ENCODE measurements at regions not wholly inside any gene's neighbourhood (a gene's known extent, or its start where the extent isn't known, plus 50 kb on each side); places are given as distances from the start of the nearest gene placed in this dataset.

GRCh38 chr1:8176279-8176678, 141.6 kb upstream of the SLC45A1 start:
- no peak for DNase-seq (ENCODE audit: low spot score)
- in situ Hi-C loops (cut with MboI; ENCODE audit: low sequenced_read_pairs, unreplicated experiment) = no loop called here
- no peak for TF ChIP-seq CTCF (IDR thresholded peaks at IDR 0.05; ENCODE audit: borderline replicate concordance, control extremely low read depth, extremely low read depth, insufficient read depth, missing control alignments)

GRCh38 chr1:8174807-8175206, 143.1 kb upstream of the SLC45A1 start:
- in situ Hi-C loops (cut with MboI; ENCODE audit: low sequenced_read_pairs, unreplicated experiment) = no loop called here
- DNase-seq (ENCODE audit: low spot score) = no peak

GRCh38 chr1:8171751-8172464, 145.8 kb upstream of the ERRFI1 start:
- in situ Hi-C loops (cut with MboI; ENCODE audit: low sequenced_read_pairs, unreplicated experiment) = no loop called here
- no peak for DNase-seq (ENCODE audit: low spot score)
- TF ChIP-seq CTCF (IDR thresholded peaks at IDR 0.05; ENCODE audit: borderline replicate concordance, control extremely low read depth, extremely low read depth, insufficient read depth, missing control alignments) = no peak

More at GRCh38 chr1:8174807-8175206, 143.1 kb upstream of the SLC45A1 start:
- TF ChIP-seq CTCF (IDR thresholded peaks at IDR 0.05; ENCODE audit: borderline replicate concordance, control extremely low read depth, extremely low read depth, insufficient read depth, missing control alignments) = no peak

GRCh38 chr1:8170059-8170835, 144.1 kb upstream of the ERRFI1 start:
- TF ChIP-seq CTCF (IDR thresholded peaks at IDR 0.05; ENCODE audit: borderline replicate concordance, control extremely low read depth, extremely low read depth, insufficient read depth, missing control alignments) = no peak
- DNase-seq (ENCODE audit: low spot score) = no peak
- in situ Hi-C loops (cut with MboI; ENCODE audit: low sequenced_read_pairs, unreplicated experiment) = no loop called here

- no peak for TF ChIP-seq CTCF (IDR thresholded peaks at IDR 0.05; ENCODE audit: borderline replicate concordance, control extremely low read depth, extremely low read depth, insufficient read depth, missing control alignments)
- in situ Hi-C loops (cut with MboI; ENCODE audit: low sequenced_read_pairs, unreplicated experiment) = no loop called here
- DNase-seq (ENCODE audit: low spot score) = peak; percentile 73
Measured at GRCh38 chr1:8169364-8170058, 143.4 kb upstream of the ERRFI1 start.

GRCh38 chr1:8167936-8168335, 141.8 kb upstream of the ERRFI1 start:
- TF ChIP-seq CTCF (IDR thresholded peaks at IDR 0.05; ENCODE audit: borderline replicate concordance, control extremely low read depth, extremely low read depth, insufficient read depth, missing control alignments) = no peak
- in situ Hi-C loops (cut with MboI; ENCODE audit: low sequenced_read_pairs, unreplicated experiment) = no loop called here
- DNase-seq (ENCODE audit: low spot score) = no peak
